Upper lobe of right lung (tissue), 1 donor: ENCODE measurements at regions not wholly inside any gene's neighbourhood (a gene's known extent, or its start where the extent isn't known, plus 50 kb on each side); places are given as distances from the start of the nearest gene placed in this dataset.
"Not testable (repeated sequence)": the region's sequence is repeated elsewhere in the genome, so short reads cannot be mapped to it uniquely, and the experiment has no call there.

ENCODE experiments used
- ATAC-seq: fragments of 200-7000 bp; cut with Tn5 transposase; one replicate; pipeline ENCODE4 v1.9.1; 2020; ENCODE audit warnings: mild to moderate bottlenecking, moderate library complexity
- DNase-seq: peaks from one replicate; pipeline ENCODE4 v3.0.0-alpha.2; 2020
- H3K27ac ChIP-seq: fragments of 200-600 bp; one replicate; pipeline ENCODE4 v1.8.0; 2022
- H3K27me3 ChIP-seq: fragments of 200-600 bp; one replicate; pipeline ENCODE4 v1.8.0; 2022; ENCODE audit warnings: mild to moderate bottlenecking
- H3K36me3 ChIP-seq: fragments of 200-600 bp; one replicate; pipeline ENCODE4 v1.8.0; 2022
- H3K4me1 ChIP-seq: fragments of 200-600 bp; one replicate; pipeline ENCODE4 v1.8.0; 2022
- H3K4me3 ChIP-seq: fragments of 200-600 bp; one replicate; pipeline ENCODE4 v1.8.0; 2022; ENCODE audit warnings: mild to moderate bottlenecking
- H3K9me3 ChIP-seq: fragments of 200-600 bp; one replicate; pipeline ENCODE4 v1.8.0; 2022
- CTCF ChIP-seq: fragments of 200-600 bp; IDR thresholded peaks from one replicate; pipeline ENCODE4 v1.8.0; 2022; ENCODE audit warnings: antibody characterized with exemption
- intact Hi-C: fragments of 100-400 bp; cut with DNase I; formaldehyde crosslinking; loops from one replicate; pipeline ENCODE4 v1.11.0; 2022
- donor health status: DM: no; HTN: yes; CAD: no; lungs with severe emphysema.

GRCh38 chr20:29427201-29428060 lies 1830.0 kb upstream of the DEFB115 start:
- Histone ChIP-seq H3K27me3 (no peaks in the 10 kb centered on the region), H3K4me1 (no peaks in the 10 kb centered on the region), H3K27ac (no peak overlapping the region), H3K4me3 (no peak overlapping the region), H3K9me3 (no peaks in the 10 kb centered on the region), H3K36me3 (no peaks in the 10 kb centered on the region)
- ATAC-seq: no peak
- intact Hi-C loops: no loop called here
- TF ChIP-seq CTCF: no peak
- DNase-seq: no peak

- Histone ChIP-seq H3K4me3 (no peak overlapping the region), H3K27me3 (no peaks in the 10 kb centered on the region), H3K9me3 (no peaks in the 10 kb centered on the region), H3K4me1 (no peaks in the 10 kb centered on the region), H3K36me3 (no peaks in the 10 kb centered on the region), H3K27ac (no peak overlapping the region)
- ATAC-seq (no peak), DNase-seq (no peak)
- intact Hi-C loops: no loop called here
- TF ChIP-seq CTCF: no peak
Observed at GRCh38 chr20:29430531-29430930, 1826.9 kb upstream of the DEFB115 start.

- H3K27ac ChIP-seq, H3K4me3 ChIP-seq, H3K36me3 ChIP-seq, intact Hi-C loops, ATAC-seq, H3K9me3 ChIP-seq, H3K4me1 ChIP-seq, DNase-seq, H3K27me3 ChIP-seq: not testable (repeated sequence)
Observed at GRCh38 chr20:29440721-29441120, 1816.7 kb upstream of the DEFB115 start.

GRCh38 chr20:29443206-29443781 lies 1814.2 kb upstream of the DEFB115 start:
- H3K9me3 ChIP-seq, intact Hi-C loops, H3K27me3 ChIP-seq, H3K36me3 ChIP-seq, H3K4me1 ChIP-seq, H3K27ac ChIP-seq, H3K4me3 ChIP-seq, DNase-seq: not testable (repeated sequence)
- ATAC-seq: peak; percentile 39
- peak; percentile 73 for TF ChIP-seq CTCF

- TF ChIP-seq CTCF: no peak
- ATAC-seq (no peak), DNase-seq (no peak)
- intact Hi-C loops: no loop called here
- H3K27ac ChIP-seq: no peak overlapping the region
- H3K27me3 ChIP-seq: peaks cover 5% of the 10 kb centered on the region
- no peaks in the 10 kb centered on the region for H3K9me3 ChIP-seq
- H3K4me3 ChIP-seq: no peak overlapping the region
- no peaks in the 10 kb centered on the region for H3K36me3 ChIP-seq
- H3K4me1 ChIP-seq: no peaks in the 10 kb centered on the region
Observed at GRCh38 chr20:29443819-29444218, 1813.6 kb upstream of the DEFB115 start.

GRCh38 chr20:29445050-29445907 lies 1812.2 kb upstream of the DEFB115 start:
- DNase-seq: peak; percentile 83
- H3K4me3 ChIP-seq: peak overlapping the region; percentile 16
- H3K9me3 ChIP-seq, intact Hi-C loops, H3K27ac ChIP-seq, H3K36me3 ChIP-seq, H3K27me3 ChIP-seq, H3K4me1 ChIP-seq: not testable (repeated sequence)
- ATAC-seq: peak; percentile 99

GRCh38 chr20:29447517-29448484 lies 1809.7 kb upstream of the DEFB115 start:
- H3K36me3 ChIP-seq, H3K4me3 ChIP-seq, ATAC-seq, H3K27me3 ChIP-seq, intact Hi-C loops, H3K4me1 ChIP-seq, DNase-seq, H3K9me3 ChIP-seq, H3K27ac ChIP-seq: not testable (repeated sequence)
